Effector CD8-positive, alpha-beta T cell (primary cell): ENCODE measurements at regions not wholly inside any gene's neighbourhood (a gene's known extent, or its start where the extent isn't known, plus 50 kb on each side); places are given as distances from the start of the nearest gene placed in this dataset.
"Not testable (repeated sequence)": the region's sequence is repeated elsewhere in the genome, so short reads cannot be mapped to it uniquely, and the experiment has no call there.

Experiments used
- DNase-seq: peaks from one replicate; lab custom pipeline; 2025; lab: John Stamatoyannopoulos, UW

DNA sequence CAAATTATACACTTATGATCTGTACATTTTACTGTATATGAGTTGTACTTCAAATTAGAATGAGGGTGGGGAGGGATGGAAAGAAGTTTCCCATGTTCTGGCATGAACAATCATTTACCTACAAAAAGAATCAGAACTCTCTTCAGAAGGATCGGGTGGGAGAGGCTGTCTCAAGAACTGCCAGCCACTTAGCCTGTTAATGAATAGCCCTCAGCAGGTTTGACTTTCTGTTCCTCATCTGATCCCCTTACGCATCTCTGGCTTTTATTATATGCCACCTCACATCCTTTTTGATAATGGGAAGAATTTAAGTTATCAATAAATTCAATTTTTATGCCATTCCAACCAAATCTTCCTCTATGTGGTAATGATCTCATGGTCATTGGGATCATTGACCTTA is 168.3 kb upstream of the TGFBR2 start:
- no peak for DNase-seq

DNA sequence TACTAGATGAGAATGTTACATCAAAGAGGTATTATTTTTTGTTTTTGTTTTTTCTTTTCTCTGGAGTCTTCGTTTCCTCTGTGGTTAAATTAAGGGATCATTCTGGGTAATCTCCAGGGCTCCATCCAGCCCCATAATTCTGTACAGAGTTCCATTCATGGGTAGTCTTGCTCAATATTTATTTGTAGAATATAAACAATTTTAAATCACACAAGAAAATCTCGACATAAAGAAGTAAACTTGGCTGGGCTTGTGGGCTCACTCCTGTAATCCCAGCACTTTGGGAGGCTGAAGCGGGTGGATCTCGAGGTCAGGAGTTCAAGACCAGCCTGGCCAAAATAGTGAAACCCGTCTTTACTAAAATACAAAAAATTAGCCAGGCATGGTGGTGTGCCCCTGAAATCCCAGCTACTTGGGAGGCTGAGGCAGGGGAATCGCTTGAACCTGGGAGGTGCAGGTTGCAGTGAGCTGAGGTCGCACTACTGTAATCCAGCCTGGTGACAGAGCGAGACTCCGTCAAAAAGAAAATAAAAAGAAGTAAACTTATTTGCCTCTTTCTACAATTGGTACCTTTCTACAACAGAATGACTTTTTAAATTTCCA is 166.8 kb upstream of the TGFBR2 start:
- DNase-seq: no peak

- no peak for DNase-seq
Observed at GRCh38 chr3:30440147-30440604, 166.2 kb upstream of the TGFBR2 start.

GRCh38 chr3:30440880-30441279 is 165.5 kb upstream of the TGFBR2 start:
- no peak for DNase-seq

- DNase-seq: no peak
Observed at GRCh38 chr3:30443756-30444673, 162.4 kb upstream of the TGFBR2 start.

- no peak for DNase-seq
Observed at GRCh38 chr3:30448450-30449289, 157.7 kb upstream of the TGFBR2 start.

GRCh38 chr3:30449290-30449632 is 157.1 kb upstream of the TGFBR2 start:
- no peak for DNase-seq

- no peak for DNase-seq
Observed at GRCh38 chr3:30452446-30452845, 154.0 kb upstream of the TGFBR2 start.

DNA sequence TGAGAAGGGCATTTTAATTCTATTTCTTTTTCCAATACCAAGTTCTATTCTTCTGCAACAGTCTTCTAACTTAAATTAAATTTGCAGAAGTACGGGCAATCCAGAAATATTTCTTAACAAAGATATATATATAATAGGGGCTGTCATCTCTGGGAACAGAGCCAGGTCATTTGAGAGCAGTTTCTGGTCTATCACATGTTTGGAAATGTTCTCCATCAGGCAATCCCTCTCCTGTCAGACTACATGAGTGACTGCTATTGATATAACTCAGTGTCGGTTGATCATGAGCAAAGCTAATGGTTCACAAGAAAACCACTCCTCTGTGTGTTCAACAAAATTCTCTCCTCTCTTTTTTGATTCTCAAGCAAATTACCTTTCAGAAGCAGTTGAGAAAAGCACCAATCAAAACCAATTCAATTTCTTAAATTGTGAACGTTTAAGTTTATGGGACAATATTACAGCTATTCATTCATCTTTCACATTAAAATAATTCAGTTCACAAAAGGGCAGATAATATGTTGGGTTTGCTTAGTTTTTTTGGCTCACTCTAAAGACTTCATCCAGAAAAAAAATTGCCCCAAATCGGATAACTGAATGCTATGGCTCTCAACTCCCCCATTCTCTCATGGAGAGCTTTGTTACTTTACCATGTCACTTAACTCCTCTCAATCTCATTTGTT is 152.9 kb upstream of the TGFBR2 start:
- no peak for DNase-seq

GRCh38 chr3:30454636-30455035 is 151.8 kb upstream of the TGFBR2 start:
- no peak for DNase-seq

- DNase-seq: not testable (repeated sequence)
Observed at GRCh38 chr3:30455112-30455511, 151.3 kb upstream of the TGFBR2 start.

DNA sequence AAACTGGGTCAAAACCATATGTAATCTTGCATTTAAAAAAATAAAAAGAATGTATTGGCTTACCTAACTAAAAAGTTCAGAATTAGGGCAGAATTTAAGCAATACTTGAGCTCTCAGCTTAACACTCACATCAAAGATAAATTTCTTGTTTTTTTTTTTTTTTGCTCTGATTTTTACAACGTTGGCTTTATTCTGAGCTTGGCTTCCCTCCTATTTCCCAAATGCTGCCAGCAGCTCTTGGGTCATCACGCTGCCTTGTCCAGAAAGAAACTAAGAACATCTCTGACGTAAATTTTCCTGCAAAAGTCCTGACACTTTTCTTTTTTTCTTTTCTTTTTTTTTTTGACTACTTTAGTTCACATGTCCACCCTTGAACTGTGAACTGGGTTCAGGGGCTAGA is 150.6 kb upstream of the TGFBR2 start:
- DNase-seq: no peak

DNA sequence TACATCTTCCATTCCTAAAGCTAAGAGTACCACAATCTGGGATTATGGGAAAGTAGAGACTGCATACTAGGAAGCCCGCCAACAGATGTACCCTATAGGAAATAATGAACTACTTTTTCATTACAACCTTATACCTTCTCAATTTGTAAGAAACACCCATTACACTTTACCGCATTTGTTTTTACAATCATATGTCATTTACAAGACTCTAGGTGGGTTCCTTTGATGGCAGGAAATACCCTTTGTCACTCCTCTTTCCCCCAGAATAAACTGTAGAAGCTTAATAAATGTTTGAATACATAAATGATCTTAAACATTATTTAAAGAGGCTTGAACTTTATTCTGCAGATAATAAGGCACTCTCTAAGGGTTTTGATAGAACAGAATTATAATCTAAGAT is 150.1 kb upstream of the TGFBR2 start:
- no peak for DNase-seq

GRCh38 chr3:30457081-30457480 is 149.3 kb upstream of the TGFBR2 start:
- DNase-seq: no peak

GRCh38 chr3:30457726-30458125 is 148.7 kb upstream of the TGFBR2 start:
- no peak for DNase-seq

- no peak for DNase-seq
Observed at GRCh38 chr3:30458376-30459171, 147.8 kb upstream of the TGFBR2 start.

- no peak for DNase-seq
Observed at GRCh38 chr3:30461311-30461710, 145.1 kb upstream of the TGFBR2 start.

DNA sequence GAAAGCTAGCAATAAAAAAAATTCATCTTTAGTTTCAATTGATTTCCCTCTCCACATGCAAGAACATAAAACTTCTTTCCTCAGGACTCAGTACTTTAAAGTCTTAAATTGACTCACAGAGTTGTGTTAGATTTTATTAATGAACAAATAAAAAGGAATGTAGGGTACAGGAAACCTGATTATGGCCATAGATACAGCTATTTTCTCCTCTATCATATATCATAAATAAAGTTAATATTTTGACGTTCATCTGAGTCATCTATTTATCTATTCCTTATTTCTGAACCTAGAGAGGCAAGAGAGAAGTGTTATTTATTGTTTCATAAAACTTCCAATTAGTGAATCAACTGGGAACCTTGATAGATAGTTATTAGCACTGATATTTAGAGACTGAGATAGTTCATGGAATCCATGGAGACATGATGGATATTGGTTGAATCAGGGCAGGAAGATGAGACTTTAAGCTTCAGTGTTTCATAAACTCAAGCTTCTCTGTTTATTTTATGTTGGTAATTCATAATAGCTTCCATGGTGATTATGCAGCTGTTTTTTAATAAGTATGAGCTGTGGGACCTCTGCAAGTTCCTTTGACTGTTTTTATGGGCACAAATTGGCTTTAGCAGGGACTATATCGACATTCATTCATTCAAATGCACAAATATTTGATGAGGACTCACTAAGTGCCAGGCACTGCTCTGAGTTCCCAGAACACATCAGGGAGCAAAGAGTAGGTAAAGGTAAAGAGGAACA is 143.5 kb upstream of the TGFBR2 start:
- DNase-seq: no peak

GRCh38 chr3:30464381-30464780 is 142.0 kb upstream of the TGFBR2 start:
- no peak for DNase-seq

GRCh38 chr3:30465454-30465853 is 140.9 kb upstream of the TGFBR2 start:
- DNase-seq: no peak
